ENCODE measurements at regions not wholly inside any gene's neighbourhood (a gene's known extent, or its start where the extent isn't known, plus 50 kb on each side); places are given as distances from the start of the nearest gene placed in this dataset.

DNA sequence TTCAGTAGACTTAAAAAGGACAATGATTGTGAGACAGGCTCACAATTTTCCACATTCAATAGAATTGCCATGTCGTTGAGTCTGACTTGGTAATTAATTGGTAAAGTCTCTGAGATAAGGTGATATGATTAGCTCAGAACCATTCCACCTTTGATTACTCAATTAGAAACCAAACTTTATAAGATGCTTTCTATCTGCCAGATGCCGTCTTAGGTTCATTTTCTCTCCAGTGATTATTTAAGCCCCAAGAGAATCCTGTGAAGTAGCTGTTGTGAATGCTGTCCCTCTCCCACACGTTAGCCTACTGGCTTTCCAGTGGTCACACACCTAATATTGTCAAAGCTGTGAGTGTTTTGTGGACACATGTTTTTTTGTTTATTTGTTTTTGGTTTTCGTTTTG lies 528.9 kb upstream of the ZNF462 start:
- DNase-seq (no peak), ATAC-seq (ENCODE audit: low read depth in 2 of 2) (no peak)
- Histone ChIP-seq H3K27me3 (ENCODE audit: control insufficient read depth, insufficient read depth, low read length) (no peaks in the 10 kb centered on the region), H3K4me3 (ENCODE audit: low read depth, low read length) (no peak overlapping the region), H3K27ac (ENCODE audit: insufficient read depth, low read length, poor library complexity, severe bottlenecking) (no peak overlapping the region), H3K4me1 (ENCODE audit: control insufficient read depth, insufficient read depth, low read length, poor library complexity, severe bottlenecking) (no peaks in the 10 kb centered on the region), H3K9me3 (ENCODE audit: control insufficient read depth in 2 of 2, low read length in 2 of 2) (no peaks in the 10 kb centered on the region), H3K36me3 (ENCODE audit: control insufficient read depth, insufficient read depth, low read length) (no peaks in the 10 kb centered on the region)
- H3K9me3 Mint-ChIP-seq: peaks cover 0 to 9% (median 4%) of the 10 kb centered on the region in 7 donors
- no peaks in the 10 kb centered on the region for H3K36me3 Mint-ChIP-seq
- H3K4me1 Mint-ChIP-seq: no peaks in the 10 kb centered on the region
- H3K4me3 Mint-ChIP-seq: no peak overlapping the region
- no peaks in the 10 kb centered on the region for H3K27me3 Mint-ChIP-seq
- H3K27ac Mint-ChIP-seq: no peak overlapping the region

DNA sequence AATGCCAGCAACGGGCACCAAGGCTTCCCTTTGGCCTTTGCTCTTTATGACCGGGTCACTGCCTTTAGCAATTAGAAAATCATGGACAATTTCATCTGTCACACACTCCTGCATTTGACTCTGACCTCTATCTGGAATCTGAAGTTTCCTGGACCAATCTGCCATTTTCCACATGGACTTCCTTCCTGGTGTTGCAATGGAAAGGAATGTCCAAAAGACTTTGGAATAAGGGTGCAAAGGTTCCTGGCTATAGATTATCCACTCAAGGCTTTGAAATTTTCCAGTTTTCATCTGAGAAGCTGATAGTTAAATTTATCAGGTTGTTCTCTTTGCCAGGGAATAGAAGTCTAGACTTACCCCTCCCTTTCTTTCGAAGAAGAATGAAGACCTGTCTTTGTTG lies 523.1 kb upstream of the ZNF462 start:
- Histone ChIP-seq H3K27ac (ENCODE audit: insufficient read depth, low read length, poor library complexity, severe bottlenecking) (no peak overlapping the region), H3K4me3 (ENCODE audit: low read depth, low read length) (no peak overlapping the region), H3K4me1 (ENCODE audit: control insufficient read depth, insufficient read depth, low read length, poor library complexity, severe bottlenecking) (no peaks in the 10 kb centered on the region), H3K36me3 (ENCODE audit: control insufficient read depth, insufficient read depth, low read length) (no peaks in the 10 kb centered on the region), H3K27me3 (ENCODE audit: control insufficient read depth, insufficient read depth, low read length) (no peaks in the 10 kb centered on the region), H3K9me3 (ENCODE audit: control insufficient read depth in 2 of 2, low read length in 2 of 2) (no peaks in the 10 kb centered on the region)
- H3K9me3 Mint-ChIP-seq: peaks cover 0 to 23% (median 3%) of the 10 kb centered on the region in 7 donors
- H3K4me3 Mint-ChIP-seq: no peak overlapping the region
- no peak for ATAC-seq (ENCODE audit: low read depth in 2 of 2)
- DNase-seq: no peak
- no peaks in the 10 kb centered on the region for H3K4me1 Mint-ChIP-seq
- H3K36me3 Mint-ChIP-seq: no peaks in the 10 kb centered on the region
- H3K27me3 Mint-ChIP-seq: no peaks in the 10 kb centered on the region
- no peak overlapping the region for H3K27ac Mint-ChIP-seq

DNA sequence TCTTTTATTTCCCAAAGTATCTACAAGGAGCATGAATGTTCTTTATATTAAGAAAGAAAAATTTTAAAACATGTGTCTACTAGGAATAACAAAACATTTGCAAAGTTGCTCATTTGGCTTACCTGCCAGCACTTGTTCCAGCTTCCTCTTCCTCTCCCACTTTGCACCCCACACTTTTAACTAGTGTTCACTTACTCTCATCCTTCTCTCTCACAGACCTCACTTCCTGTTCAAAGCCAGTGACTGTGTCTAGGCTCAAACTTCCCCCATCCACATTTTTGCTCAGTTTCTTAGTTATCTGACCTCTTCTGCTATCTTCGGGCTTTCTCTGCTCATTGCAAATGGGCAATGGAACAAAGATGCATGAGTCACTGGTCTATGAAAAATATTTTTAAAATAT lies 512.2 kb upstream of the ZNF462 start:
- Histone ChIP-seq H3K36me3 (ENCODE audit: control insufficient read depth, insufficient read depth, low read length) (no peaks in the 10 kb centered on the region), H3K27ac (ENCODE audit: insufficient read depth, low read length, poor library complexity, severe bottlenecking) (no peak overlapping the region), H3K9me3 (ENCODE audit: control insufficient read depth in 2 of 2, low read length in 2 of 2) (no peaks in the 10 kb centered on the region), H3K4me1 (ENCODE audit: control insufficient read depth, insufficient read depth, low read length, poor library complexity, severe bottlenecking) (no peaks in the 10 kb centered on the region), H3K27me3 (ENCODE audit: control insufficient read depth, insufficient read depth, low read length) (no peaks in the 10 kb centered on the region), H3K4me3 (ENCODE audit: low read depth, low read length) (no peak overlapping the region)
- Mint-ChIP-seq H3K4me3 (no peak overlapping the region), H3K27me3 (no peaks in the 10 kb centered on the region), H3K4me1 (no peaks in the 10 kb centered on the region), H3K9me3 (peaks cover 0 to 21% (median 5%) of the 10 kb centered on the region in 7 donors), H3K27ac (no peak overlapping the region), H3K36me3 (no peaks in the 10 kb centered on the region)
- DNase-seq (no peak), ATAC-seq (ENCODE audit: low read depth in 2 of 2) (no peak)

DNA sequence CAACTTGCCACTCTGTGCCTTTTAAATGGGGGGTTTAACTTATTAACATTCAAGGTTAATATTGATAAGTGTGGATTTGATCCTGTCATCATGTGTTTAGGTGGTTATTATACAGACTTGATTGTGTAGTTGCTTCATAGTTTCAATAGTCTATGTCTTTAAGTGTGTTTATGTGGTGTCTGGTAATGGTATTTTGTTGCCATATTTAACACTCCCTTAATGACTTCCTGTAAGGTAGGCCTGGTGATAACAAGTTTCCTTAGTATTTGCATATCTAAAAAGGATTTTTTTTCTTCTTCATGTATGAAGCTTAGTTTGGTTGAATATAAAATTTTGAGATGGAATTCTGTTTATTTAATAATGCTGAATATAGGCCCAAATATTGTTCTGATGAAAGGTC lies 506.0 kb upstream of the ZNF462 start:
- Mint-ChIP-seq H3K9me3 (peaks cover 9 to 50% (median 17%) of the 10 kb centered on the region in 7 donors), H3K4me3 (no peak overlapping the region), H3K27ac (no peak overlapping the region), H3K4me1 (no peaks in the 10 kb centered on the region), H3K36me3 (no peaks in the 10 kb centered on the region), H3K27me3 (no peaks in the 10 kb centered on the region)
- no peak overlapping the region for H3K27ac ChIP-seq (ENCODE audit: insufficient read depth, low read length, poor library complexity, severe bottlenecking)
- no peaks in the 10 kb centered on the region for H3K27me3 ChIP-seq (ENCODE audit: control insufficient read depth, insufficient read depth, low read length)
- H3K36me3 ChIP-seq (ENCODE audit: control insufficient read depth, insufficient read depth, low read length): no peaks in the 10 kb centered on the region
- H3K9me3 ChIP-seq (ENCODE audit: control insufficient read depth in 2 of 2, low read length in 2 of 2): no peaks in the 10 kb centered on the region
- no peak for DNase-seq
- H3K4me3 ChIP-seq (ENCODE audit: low read depth, low read length): no peak overlapping the region
- no peak for ATAC-seq (ENCODE audit: low read depth in 2 of 2)
- no peaks in the 10 kb centered on the region for H3K4me1 ChIP-seq (ENCODE audit: control insufficient read depth, insufficient read depth, low read length, poor library complexity, severe bottlenecking)

DNA sequence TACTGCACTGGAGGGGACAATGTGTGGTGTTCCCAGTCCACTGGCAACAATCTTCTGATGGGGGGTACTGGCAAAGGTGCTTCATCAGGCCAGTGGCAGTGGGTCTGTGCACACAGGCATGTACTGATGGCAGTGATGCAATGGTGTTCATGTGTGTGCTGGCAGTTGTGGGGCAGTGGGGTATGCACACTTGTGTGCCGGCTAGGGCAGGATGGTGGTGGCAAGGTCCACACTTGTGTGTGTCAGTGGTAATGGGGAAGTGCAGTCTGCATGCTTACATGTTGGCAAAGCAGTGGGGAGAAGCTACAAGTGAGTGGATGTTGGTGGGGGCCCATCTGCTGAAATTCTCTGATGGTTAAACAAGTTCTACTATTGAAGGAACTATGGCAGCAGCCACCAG lies 504.6 kb upstream of the ZNF462 start:
- Mint-ChIP-seq H3K4me1 (no peaks in the 10 kb centered on the region), H3K4me3 (no peak overlapping the region), H3K9me3 (peaks cover 9 to 52% (median 17%) of the 10 kb centered on the region in 7 donors), H3K27ac (no peak overlapping the region), H3K36me3 (no peaks in the 10 kb centered on the region), H3K27me3 (no peaks in the 10 kb centered on the region)
- Histone ChIP-seq H3K27me3 (ENCODE audit: control insufficient read depth, insufficient read depth, low read length) (no peaks in the 10 kb centered on the region), H3K36me3 (ENCODE audit: control insufficient read depth, insufficient read depth, low read length) (no peaks in the 10 kb centered on the region), H3K27ac (ENCODE audit: insufficient read depth, low read length, poor library complexity, severe bottlenecking) (no peak overlapping the region), H3K4me1 (ENCODE audit: control insufficient read depth, insufficient read depth, low read length, poor library complexity, severe bottlenecking) (no peaks in the 10 kb centered on the region), H3K4me3 (ENCODE audit: low read depth, low read length) (no peak overlapping the region), H3K9me3 (ENCODE audit: control insufficient read depth in 2 of 2, low read length in 2 of 2) (no peaks in the 10 kb centered on the region)
- no peak for ATAC-seq (ENCODE audit: low read depth in 2 of 2)
- DNase-seq: no peak

DNA sequence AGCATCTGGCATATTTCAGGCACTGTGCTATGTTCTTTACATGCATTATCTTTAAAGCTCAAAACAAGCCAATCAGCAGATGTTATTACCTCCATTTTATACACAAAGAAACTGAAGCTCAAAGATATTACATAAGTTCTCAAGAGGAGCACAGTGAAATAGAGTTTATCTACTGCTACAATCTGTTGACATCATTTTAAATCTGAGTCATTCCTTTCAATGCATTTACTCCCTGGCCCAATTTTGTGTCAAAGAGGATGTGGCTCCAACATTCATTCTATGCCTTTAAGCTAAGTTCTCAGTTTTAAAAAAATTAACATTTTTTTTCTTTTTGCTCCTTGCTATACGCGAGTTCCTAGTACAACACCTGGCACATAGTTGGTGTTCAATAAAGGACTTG lies 486.3 kb upstream of the ZNF462 start:
- Mint-ChIP-seq H3K4me3 (no peak overlapping the region), H3K27ac (no peak overlapping the region), H3K36me3 (no peaks in the 10 kb centered on the region), H3K27me3 (peaks cover 4% of the 10 kb centered on the region), H3K4me1 (no peaks in the 10 kb centered on the region), H3K9me3 (peaks cover 2 to 19% (median 6%) of the 10 kb centered on the region in 7 donors)
- Histone ChIP-seq H3K4me3 (ENCODE audit: low read depth, low read length) (no peak overlapping the region), H3K27ac (ENCODE audit: insufficient read depth, low read length, poor library complexity, severe bottlenecking) (no peak overlapping the region), H3K27me3 (ENCODE audit: control insufficient read depth, insufficient read depth, low read length) (no peaks in the 10 kb centered on the region), H3K4me1 (ENCODE audit: control insufficient read depth, insufficient read depth, low read length, poor library complexity, severe bottlenecking) (no peaks in the 10 kb centered on the region), H3K36me3 (ENCODE audit: control insufficient read depth, insufficient read depth, low read length) (no peaks in the 10 kb centered on the region), H3K9me3 (ENCODE audit: control insufficient read depth in 2 of 2, low read length in 2 of 2) (no peaks in the 10 kb centered on the region)
- ATAC-seq (ENCODE audit: low read depth in 2 of 2) (no peak), DNase-seq (no peak)

DNA sequence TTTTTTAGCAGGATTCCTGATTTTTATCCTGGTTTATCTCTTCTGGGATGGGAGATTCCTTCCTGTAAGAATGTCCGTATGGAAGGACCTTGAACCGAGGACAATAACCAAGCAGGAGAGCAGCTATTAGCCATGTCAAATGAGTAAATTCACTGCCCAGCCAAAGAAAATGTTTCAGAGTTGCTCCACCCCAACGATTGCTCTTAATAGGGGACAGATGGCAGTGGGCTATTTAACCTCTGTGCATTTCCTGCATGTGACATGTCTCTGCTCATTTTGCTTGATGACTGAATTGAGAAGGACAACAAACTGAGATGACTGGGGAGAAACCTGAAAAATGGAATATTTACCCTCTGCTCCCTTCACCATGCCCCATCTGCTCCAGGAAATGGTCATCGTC lies 479.9 kb upstream of the ZNF462 start:
- no peaks in the 10 kb centered on the region for H3K36me3 Mint-ChIP-seq
- H3K27me3 Mint-ChIP-seq: peaks cover 4% of the 10 kb centered on the region
- Histone ChIP-seq H3K4me1 (ENCODE audit: control insufficient read depth, insufficient read depth, low read length, poor library complexity, severe bottlenecking) (no peaks in the 10 kb centered on the region), H3K9me3 (ENCODE audit: control insufficient read depth in 2 of 2, low read length in 2 of 2) (peaks cover 0 to 5% of the 10 kb centered on the region in 2 experiments), H3K4me3 (ENCODE audit: low read depth, low read length) (no peak overlapping the region), H3K27ac (ENCODE audit: insufficient read depth, low read length, poor library complexity, severe bottlenecking) (no peak overlapping the region), H3K27me3 (ENCODE audit: control insufficient read depth, insufficient read depth, low read length) (no peaks in the 10 kb centered on the region), H3K36me3 (ENCODE audit: control insufficient read depth, insufficient read depth, low read length) (no peaks in the 10 kb centered on the region)
- ATAC-seq (ENCODE audit: low read depth in 2 of 2) (no peak), DNase-seq (no peak)
- no peak overlapping the region for H3K27ac Mint-ChIP-seq
- H3K4me3 Mint-ChIP-seq: no peak overlapping the region
- peaks cover 0 to 24% (median 6%) of the 10 kb centered on the region in 7 donors for H3K9me3 Mint-ChIP-seq
- no peaks in the 10 kb centered on the region for H3K4me1 Mint-ChIP-seq

DNA sequence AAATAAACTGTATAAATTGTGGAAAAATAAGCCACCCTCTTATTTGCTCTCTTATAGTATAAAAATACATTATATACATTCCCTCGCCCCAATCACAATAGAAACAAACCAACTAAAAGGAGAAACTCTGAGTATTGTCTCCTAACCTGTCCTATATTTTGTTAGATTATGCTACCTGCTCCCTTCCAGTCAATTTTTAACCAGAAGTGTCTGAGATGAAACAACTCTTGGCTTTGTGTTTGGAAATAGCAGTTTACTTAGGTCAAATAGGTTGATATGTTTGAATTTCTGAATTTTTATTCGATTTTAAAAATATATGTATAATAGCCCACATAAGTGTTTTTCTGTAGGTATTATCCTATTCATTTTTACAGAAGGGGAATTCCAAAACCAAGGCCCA lies 475.0 kb upstream of the ZNF462 start:
- Histone ChIP-seq H3K36me3 (ENCODE audit: control insufficient read depth, insufficient read depth, low read length) (no peaks in the 10 kb centered on the region), H3K9me3 (ENCODE audit: control insufficient read depth in 2 of 2, low read length in 2 of 2) (peaks cover 0 to 3% of the 10 kb centered on the region in 2 experiments), H3K4me3 (ENCODE audit: low read depth, low read length) (no peak overlapping the region), H3K27ac (ENCODE audit: insufficient read depth, low read length, poor library complexity, severe bottlenecking) (no peak overlapping the region), H3K27me3 (ENCODE audit: control insufficient read depth, insufficient read depth, low read length) (no peaks in the 10 kb centered on the region), H3K4me1 (ENCODE audit: control insufficient read depth, insufficient read depth, low read length, poor library complexity, severe bottlenecking) (no peaks in the 10 kb centered on the region)
- H3K9me3 Mint-ChIP-seq: peaks cover 2 to 16% (median 8%) of the 10 kb centered on the region in 7 donors
- no peaks in the 10 kb centered on the region for H3K4me1 Mint-ChIP-seq
- H3K4me3 Mint-ChIP-seq: no peak overlapping the region
- ATAC-seq (ENCODE audit: low read depth in 2 of 2) (no peak), DNase-seq (no peak)
- no peaks in the 10 kb centered on the region for H3K27me3 Mint-ChIP-seq
- no peak overlapping the region for H3K27ac Mint-ChIP-seq
- no peaks in the 10 kb centered on the region for H3K36me3 Mint-ChIP-seq
